Activated CD4-positive, alpha-beta memory T cell treated with anti-CD3 and anti-CD28 coated beads for 36 hours (primary cell): ENCODE measurements at regions not wholly inside any gene's neighbourhood (a gene's known extent, or its start where the extent isn't known, plus 50 kb on each side); places are given as distances from the start of the nearest gene placed in this dataset.
"Not testable (repeated sequence)": the region's sequence is repeated elsewhere in the genome, so short reads cannot be mapped to it uniquely, and the experiment has no call there.

Experiments
- CTCF ChIA-PET: fragments of 350-600 bp; sonication (Branson Sonifier 250); formaldehyde crosslinking; loops from one replicate; lab custom pipeline; 2021; ENCODE audit warnings: antibody characterized with exemption, inconsistent platforms; lab: Charles Lee
- POLR2A ChIA-PET: fragments of 350-600 bp; sonication (Branson Sonifier 250); formaldehyde crosslinking; loops from one replicate; lab custom pipeline; 2021; ENCODE audit warnings: antibody characterized with exemption; lab: Charles Lee
- DNase-seq: peaks from one replicate; pipeline ENCODE4 v3.0.0-alpha.2; 2020
- H3K27ac Mint-ChIP-seq: one replicate; pipeline ENCODE4 v1.8.0; 2021; ENCODE audit warnings: mixed read lengths
- H3K27me3 Mint-ChIP-seq: one replicate; pipeline ENCODE4 v1.8.0; 2021; ENCODE audit warnings: mixed read lengths
- H3K36me3 Mint-ChIP-seq: one replicate; pipeline ENCODE4 v1.8.0; 2021; ENCODE audit warnings: mixed read lengths
- H3K4me1 Mint-ChIP-seq: one replicate; pipeline ENCODE4 v1.8.0; 2021; ENCODE audit warnings: low read depth, mixed read lengths
- H3K4me3 Mint-ChIP-seq: one replicate; pipeline ENCODE4 v1.8.0; 2021; ENCODE audit warnings: mild to moderate bottlenecking, mixed read lengths
- H3K9me3 Mint-ChIP-seq: one replicate; pipeline ENCODE4 v1.8.0; 2021; ENCODE audit warnings: mixed read lengths
- intact Hi-C: fragments of 100-400 bp; cut with micrococcal nuclease; formaldehyde crosslinking; loops from one replicate; pipeline ENCODE4 v1.15.1; 2023

DNA sequence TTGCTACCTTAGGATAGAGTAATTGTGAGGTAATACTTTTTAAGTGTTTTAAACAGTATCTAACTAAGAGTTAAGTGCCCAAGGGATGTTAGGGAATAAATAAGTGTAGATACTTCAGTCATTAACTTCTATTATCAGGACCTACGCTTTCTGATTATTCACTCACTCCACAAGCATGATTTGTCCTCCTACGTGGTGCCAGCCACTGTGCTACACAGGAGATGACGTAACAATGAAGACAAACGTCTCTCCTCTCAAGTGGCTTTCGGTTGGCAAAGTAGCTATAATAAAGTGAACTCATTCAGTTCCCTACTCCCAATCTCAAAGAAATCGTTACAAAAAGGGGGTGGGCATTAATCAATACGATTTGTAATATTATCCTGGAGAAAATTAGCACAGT lies 100.9 kb upstream of the SETBP1 start:
- Mint-ChIP-seq H3K4me1 (no peaks in the 10 kb centered on the region), H3K27ac (no peak overlapping the region), H3K9me3 (no peaks in the 10 kb centered on the region), H3K36me3 (no peaks in the 10 kb centered on the region), H3K4me3 (no peak overlapping the region), H3K27me3 (peaks cover 7% of the 10 kb centered on the region)
- DNase-seq = no peak
- POLR2A ChIA-PET = no interaction called here
- intact Hi-C loops = loop anchor here (2.0 kb wide), 1 partner anchor 633 kb away; no protein-coding TSS in a partner anchor
- CTCF ChIA-PET = interaction anchor here (0.6 to 2.3 kb wide), 6 partner anchors 10 to 633 kb away, joined by 3 to 7 read pairs (median 4); no protein-coding TSS in a partner anchor

DNA sequence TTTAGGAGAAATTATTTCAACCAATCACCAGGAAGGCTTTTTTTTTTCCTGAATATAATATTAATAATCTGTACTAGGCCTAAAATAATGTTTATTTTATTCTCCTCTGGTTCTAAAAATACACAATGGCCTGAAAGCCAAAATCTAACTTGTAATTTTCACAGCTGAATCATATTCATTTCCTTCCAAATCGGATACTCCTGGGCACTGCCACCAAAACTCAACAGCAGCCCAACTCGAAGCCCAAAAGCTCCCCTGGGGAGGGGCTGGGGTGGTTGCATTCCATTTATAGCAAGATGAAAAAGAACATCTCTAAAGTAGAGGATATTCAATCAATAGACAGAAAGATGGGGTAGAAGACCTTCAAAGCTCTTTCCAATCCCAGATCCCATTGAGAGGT lies 100.5 kb upstream of the SETBP1 start:
- Mint-ChIP-seq H3K27me3 (peaks cover 7% of the 10 kb centered on the region), H3K4me1 (no peaks in the 10 kb centered on the region), H3K9me3 (no peaks in the 10 kb centered on the region), H3K27ac (no peak overlapping the region), H3K36me3 (no peaks in the 10 kb centered on the region), H3K4me3 (no peak overlapping the region)
- intact Hi-C loops = no loop called here
- CTCF ChIA-PET = interaction anchor here (0.9 to 1.9 kb wide), 3 partner anchors 10 to 99 kb away, joined by 3 to 5 read pairs (median 3); no protein-coding TSS in a partner anchor
- DNase-seq = no peak
- POLR2A ChIA-PET = no interaction called here

DNA sequence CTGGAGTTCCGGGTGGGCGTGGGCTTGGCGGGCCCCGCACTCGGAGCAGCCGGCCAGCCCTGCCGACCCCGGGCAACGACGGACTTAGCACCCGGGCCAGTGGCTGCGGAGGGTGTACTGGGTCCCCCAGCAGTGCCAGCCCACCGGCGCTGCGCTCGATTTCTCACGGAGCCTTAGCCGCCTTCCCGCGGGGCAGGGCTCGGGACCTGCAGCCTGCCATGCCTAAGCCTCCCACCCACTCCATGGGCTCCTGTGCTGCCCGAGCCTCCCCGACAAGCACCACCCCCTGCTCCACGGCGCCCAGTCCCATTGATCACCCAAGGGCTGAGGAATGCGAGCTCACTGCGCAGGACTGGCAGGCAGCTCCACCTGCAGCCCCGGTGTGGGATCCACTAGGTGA lies 99.9 kb upstream of the SETBP1 start:
- CTCF ChIA-PET = interaction anchor here (0.9 kb wide), 1 partner anchor 11 kb away, joined by 3 read pairs; no protein-coding TSS in a partner anchor
- POLR2A ChIA-PET, H3K4me3 Mint-ChIP-seq, H3K27me3 Mint-ChIP-seq, intact Hi-C loops, H3K9me3 Mint-ChIP-seq, H3K36me3 Mint-ChIP-seq, H3K27ac Mint-ChIP-seq, H3K4me1 Mint-ChIP-seq, DNase-seq: not testable (repeated sequence)

DNA sequence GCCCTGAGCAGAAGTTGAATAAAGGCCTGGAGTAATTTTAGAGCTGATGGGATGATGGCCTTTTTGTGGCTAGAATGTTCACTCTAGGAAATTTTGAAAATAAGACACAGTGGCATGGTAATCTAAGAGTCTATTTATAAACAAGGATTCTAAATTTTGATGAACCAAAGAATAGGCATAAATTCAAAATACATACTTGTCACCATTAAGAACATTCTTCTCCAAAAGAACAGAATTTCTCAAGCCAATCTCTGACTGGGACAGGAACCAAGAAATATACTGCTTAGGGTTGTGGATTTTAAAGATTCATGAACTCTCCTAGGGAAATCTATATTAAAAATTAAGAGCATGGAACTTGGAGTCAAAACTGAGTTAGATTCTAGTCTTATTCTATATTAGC lies 98.2 kb upstream of the SETBP1 start:
- Mint-ChIP-seq H3K27me3 (peaks cover 9% of the 10 kb centered on the region), H3K36me3 (no peaks in the 10 kb centered on the region), H3K4me3 (no peak overlapping the region), H3K27ac (no peak overlapping the region), H3K9me3 (no peaks in the 10 kb centered on the region), H3K4me1 (no peaks in the 10 kb centered on the region)
- intact Hi-C loops = no loop called here
- DNase-seq = no peak
- ChIA-PET POLR2A (no interaction called here), CTCF (interaction anchor here (0.6 kb wide), 1 partner anchor 131 kb away, joined by 3 read pairs; no protein-coding TSS in a partner anchor)

DNA sequence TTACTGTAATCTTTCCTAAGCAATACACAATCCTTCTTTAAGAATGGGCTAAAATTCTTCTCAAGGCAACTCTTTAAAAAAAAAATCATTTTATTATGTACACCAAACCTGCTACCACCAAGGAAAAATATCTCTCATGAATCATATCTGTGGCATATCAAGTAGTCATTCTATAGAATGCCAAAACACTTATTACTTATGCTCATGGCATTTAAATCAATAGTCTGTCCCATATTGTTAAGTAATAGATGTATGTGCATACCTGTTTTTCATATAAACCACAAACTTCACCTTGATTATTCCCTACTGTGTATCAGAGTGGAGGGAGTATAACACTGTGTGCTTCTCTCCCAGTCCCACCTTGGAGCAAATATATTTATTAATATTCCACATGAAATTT lies 95.8 kb upstream of the SETBP1 start:
- Mint-ChIP-seq H3K36me3 (no peaks in the 10 kb centered on the region), H3K27ac (no peak overlapping the region), H3K4me3 (no peak overlapping the region), H3K4me1 (no peaks in the 10 kb centered on the region), H3K27me3 (peaks cover 12% of the 10 kb centered on the region), H3K9me3 (no peaks in the 10 kb centered on the region)
- POLR2A ChIA-PET = no interaction called here
- no peak for DNase-seq
- intact Hi-C loops = no loop called here
- CTCF ChIA-PET = no interaction called here

DNA sequence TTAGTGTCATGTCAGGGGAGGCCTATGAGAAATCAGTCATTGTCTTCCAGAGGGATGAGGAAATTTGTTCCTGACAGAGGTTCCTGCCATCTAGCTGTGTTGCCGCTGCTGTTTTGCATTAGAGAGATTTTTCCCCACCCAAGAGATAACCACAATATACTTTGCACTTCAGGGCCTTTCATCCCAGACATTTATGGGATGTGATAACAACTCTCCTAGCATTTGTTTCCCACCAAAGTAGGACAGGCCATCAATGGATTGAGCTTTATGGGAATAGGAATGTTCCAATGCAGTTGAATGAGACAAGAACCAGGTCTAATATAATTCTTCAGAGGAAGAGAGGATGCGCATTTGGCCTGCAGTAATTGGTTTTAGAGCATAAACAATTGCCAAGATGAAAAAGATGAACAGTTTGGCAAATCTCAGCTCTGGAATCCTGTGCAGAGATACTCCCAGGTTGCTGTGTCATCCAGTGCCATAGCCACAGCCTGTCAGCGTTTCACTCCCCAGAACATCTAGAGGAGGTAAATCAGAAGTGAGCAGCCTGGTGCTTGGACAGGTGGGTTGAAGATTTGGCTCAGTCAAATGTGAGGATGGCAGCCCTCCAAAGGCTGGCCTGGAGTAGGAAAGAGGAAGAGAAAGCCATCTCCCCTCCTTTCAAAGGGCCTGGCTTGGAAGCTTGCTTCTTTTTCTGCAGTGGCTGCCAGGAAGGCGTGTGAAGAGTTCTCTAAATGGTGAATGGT lies 93.7 kb upstream of the SETBP1 start:
- H3K36me3 Mint-ChIP-seq = no peaks in the 10 kb centered on the region
- POLR2A ChIA-PET = no interaction called here
- CTCF ChIA-PET = interaction anchor here (1.4 kb wide), 1 partner anchor 626 kb away, joined by 6 read pairs; no protein-coding TSS in a partner anchor
- no peak for DNase-seq
- no peak overlapping the region for H3K27ac Mint-ChIP-seq
- intact Hi-C loops = no loop called here
- no peak overlapping the region for H3K4me3 Mint-ChIP-seq
- no peaks in the 10 kb centered on the region for H3K4me1 Mint-ChIP-seq
- H3K27me3 Mint-ChIP-seq = peaks cover 11% of the 10 kb centered on the region
- no peaks in the 10 kb centered on the region for H3K9me3 Mint-ChIP-seq

DNA sequence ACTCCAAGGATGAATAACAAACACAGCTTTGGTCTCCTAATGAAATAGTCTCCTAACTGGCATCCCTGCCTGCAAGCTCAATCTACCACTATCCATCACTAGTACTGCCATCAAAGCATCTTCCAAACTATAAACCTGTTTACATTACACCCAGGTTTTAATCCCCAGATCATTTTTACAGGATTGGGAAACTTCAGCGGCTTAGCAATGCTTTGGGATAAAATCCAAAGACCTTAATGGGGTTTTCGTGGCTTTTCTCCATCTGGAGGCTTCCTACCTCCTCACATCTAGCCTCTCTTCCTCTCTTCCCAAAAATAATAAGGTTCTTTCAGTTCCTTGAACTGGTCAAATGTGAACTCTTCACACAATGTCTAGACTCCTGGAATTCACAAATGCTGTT lies 92.2 kb upstream of the SETBP1 start:
- no peak for DNase-seq
- CTCF ChIA-PET = interaction anchor here (1.7 kb wide), 1 partner anchor 10 kb away, joined by 3 read pairs; no protein-coding TSS in a partner anchor
- H3K4me3 Mint-ChIP-seq = no peak overlapping the region
- POLR2A ChIA-PET = no interaction called here
- H3K9me3 Mint-ChIP-seq = no peaks in the 10 kb centered on the region
- intact Hi-C loops = no loop called here
- no peaks in the 10 kb centered on the region for H3K36me3 Mint-ChIP-seq
- H3K27ac Mint-ChIP-seq = no peak overlapping the region
- peaks cover 12% of the 10 kb centered on the region for H3K27me3 Mint-ChIP-seq
- no peaks in the 10 kb centered on the region for H3K4me1 Mint-ChIP-seq

DNA sequence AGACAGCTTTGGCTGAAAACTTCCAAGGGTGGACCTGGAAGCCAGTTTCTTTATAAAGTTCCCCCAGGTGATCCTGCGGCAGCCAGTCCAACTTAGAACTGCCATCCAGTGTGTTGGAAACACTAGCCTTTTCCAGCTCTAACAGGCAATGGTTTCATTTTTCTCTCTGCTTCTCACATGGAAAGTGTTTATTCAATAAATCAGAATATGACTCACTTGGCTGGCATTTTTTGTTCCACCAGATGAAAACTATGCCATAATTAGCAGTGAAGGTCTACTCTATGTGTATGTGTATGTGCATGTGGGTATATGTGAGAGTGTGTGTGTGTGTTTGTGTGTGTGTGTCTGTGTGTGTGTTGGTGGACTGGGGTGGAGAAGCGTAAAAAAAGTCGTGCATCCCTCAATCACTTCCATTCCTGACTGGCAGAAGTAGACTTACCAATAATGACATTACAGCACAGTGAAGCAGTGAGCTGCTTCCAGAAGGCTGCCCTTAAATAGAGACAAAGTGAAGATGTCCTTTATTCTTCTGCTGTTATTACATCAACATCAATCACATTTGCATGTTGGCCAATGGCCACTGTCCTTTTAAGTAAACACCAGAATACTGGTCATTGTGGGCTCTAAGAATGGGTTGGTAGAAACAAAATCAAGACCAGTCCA lies 90.9 kb upstream of the SETBP1 start:
- H3K9me3 Mint-ChIP-seq = no peaks in the 10 kb centered on the region
- intact Hi-C loops = no loop called here
- H3K4me1 Mint-ChIP-seq = no peaks in the 10 kb centered on the region
- H3K27me3 Mint-ChIP-seq = peaks cover 12% of the 10 kb centered on the region
- H3K36me3 Mint-ChIP-seq = no peaks in the 10 kb centered on the region
- no peak overlapping the region for H3K4me3 Mint-ChIP-seq
- ChIA-PET POLR2A (no interaction called here), CTCF (interaction anchor here (0.6 to 1.7 kb wide), 2 partner anchors 8 to 11 kb away, joined by 3 read pairs; no protein-coding TSS in a partner anchor)
- no peak overlapping the region for H3K27ac Mint-ChIP-seq
- DNase-seq = no peak

DNA sequence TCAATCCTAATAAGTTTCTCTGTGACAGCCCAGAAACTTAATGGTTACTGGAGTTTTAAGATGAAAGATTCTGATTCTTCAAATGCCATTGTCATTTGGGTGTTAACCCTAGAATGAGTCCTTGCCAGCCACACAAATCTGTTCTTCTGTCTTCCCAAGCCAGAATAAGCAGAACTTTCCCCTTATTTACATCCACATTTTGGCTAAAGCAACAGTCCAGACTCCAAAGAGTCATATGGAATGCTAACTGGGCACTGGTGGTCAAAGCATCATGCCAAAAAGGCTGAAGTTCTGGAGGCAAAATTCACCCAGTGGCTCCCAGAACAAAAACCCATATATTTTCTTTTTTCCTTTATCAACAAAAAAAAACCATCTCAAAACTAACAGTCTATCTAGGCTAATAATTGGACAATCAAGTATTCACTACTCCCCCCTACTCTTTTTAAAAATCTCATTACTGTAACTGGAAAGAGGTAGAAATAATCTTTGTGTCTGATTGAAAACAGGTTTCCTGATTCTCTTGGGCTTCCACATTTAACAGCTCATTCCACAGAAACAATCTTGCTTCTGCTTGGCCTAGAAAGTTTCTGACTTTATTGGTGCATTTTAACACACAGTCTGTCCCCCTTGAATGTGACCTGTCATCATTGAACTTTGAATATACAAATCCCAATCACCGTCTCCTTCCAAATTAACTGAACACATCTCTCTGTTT lies 89.6 kb upstream of the SETBP1 start:
- CTCF ChIA-PET = no interaction called here
- no peaks in the 10 kb centered on the region for H3K36me3 Mint-ChIP-seq
- no peak overlapping the region for H3K4me3 Mint-ChIP-seq
- intact Hi-C loops = no loop called here
- POLR2A ChIA-PET = no interaction called here
- no peak overlapping the region for H3K27ac Mint-ChIP-seq
- DNase-seq = no peak
- H3K4me1 Mint-ChIP-seq = no peaks in the 10 kb centered on the region
- no peaks in the 10 kb centered on the region for H3K9me3 Mint-ChIP-seq
- peaks cover 16% of the 10 kb centered on the region for H3K27me3 Mint-ChIP-seq

DNA sequence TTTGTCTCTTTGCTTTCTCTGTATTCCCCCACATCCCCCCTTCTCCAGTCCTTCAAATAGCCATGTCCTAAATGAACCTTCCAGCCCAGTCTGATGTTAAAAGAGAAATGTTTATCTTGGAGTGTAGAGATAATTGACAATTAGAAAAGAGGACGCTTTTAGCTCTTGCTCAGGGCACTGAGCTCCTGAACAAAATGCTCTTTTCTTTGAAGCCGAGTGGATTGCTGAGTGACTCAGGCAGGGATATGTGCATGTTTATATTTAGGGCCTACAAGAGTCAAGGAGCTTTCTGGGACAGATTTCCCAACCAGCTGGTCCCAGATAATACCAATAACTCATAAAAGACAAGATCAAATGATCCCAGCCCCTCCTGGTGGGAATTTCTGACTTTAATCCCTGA lies 88.0 kb upstream of the SETBP1 start:
- no peak for DNase-seq
- Mint-ChIP-seq H3K36me3 (no peaks in the 10 kb centered on the region), H3K27me3 (peaks cover 21% of the 10 kb centered on the region), H3K9me3 (no peaks in the 10 kb centered on the region), H3K4me3 (no peak overlapping the region), H3K27ac (no peak overlapping the region), H3K4me1 (peaks cover 5% of the 10 kb centered on the region)
- intact Hi-C loops = no loop called here
- CTCF ChIA-PET = no interaction called here
- POLR2A ChIA-PET = no interaction called here

DNA sequence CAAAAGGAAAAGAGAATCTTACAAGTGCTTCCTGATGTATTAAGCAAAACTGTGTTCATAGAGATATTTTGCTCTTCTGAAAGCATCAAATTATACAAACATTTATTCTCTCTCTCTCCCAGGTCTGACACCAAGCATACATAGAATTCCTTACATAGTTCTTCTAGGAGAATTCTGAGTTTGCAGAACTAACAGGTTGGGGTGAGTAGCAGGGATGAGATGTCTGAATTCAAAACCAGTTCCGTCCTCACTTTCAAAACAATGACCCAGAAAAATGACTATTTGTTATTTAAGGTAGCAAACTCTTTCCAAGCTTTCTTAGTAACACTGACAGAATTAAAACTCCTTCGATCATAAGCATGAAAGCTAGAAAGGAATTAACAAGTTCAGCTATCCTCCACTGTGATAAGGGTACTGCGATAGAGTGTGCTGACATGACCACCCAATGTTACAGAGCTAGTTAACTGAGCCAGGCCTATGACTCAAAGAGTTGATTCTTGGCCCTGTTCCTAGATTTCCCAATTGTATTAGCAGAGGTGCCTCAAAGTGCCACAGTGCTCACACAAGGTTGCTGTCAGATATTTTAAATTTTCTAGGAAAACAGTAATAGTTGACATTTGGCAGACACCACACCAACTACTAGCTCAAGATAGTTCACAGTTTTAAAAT lies 85.8 kb upstream of the SETBP1 start:
- H3K4me1 Mint-ChIP-seq = peaks cover 5% of the 10 kb centered on the region
- no peak overlapping the region for H3K4me3 Mint-ChIP-seq
- peaks cover 19% of the 10 kb centered on the region for H3K27me3 Mint-ChIP-seq
- H3K36me3 Mint-ChIP-seq = no peaks in the 10 kb centered on the region
- intact Hi-C loops = no loop called here
- POLR2A ChIA-PET = interaction anchor here (0.6 kb wide), 1 partner anchor 652 kb away, joined by 3 read pairs; no protein-coding TSS in a partner anchor
- H3K9me3 Mint-ChIP-seq = no peaks in the 10 kb centered on the region
- no peak overlapping the region for H3K27ac Mint-ChIP-seq
- DNase-seq = no peak
- CTCF ChIA-PET = no interaction called here

DNA sequence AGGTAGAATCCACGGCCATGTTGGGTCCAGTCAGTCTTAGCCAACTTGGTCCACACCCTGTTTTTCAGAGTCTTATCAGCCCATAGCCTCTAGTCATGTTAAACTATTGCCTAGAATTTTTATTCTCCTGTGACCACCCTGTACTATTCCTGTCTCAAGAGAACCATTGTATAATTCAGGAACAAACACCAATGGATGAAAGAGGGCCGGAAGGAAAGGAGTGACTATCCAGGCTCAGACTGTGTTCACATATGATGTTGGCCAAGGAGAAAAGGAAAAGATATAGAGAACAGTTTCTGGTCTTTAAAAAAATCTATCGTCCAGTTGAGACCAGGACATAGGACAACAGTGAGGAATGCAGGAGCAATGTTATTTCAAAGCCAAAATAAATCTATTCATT lies 82.9 kb upstream of the SETBP1 start:
- H3K4me1 Mint-ChIP-seq = peaks cover 5% of the 10 kb centered on the region
- no peak for DNase-seq
- ChIA-PET CTCF (no interaction called here), POLR2A (no interaction called here)
- H3K36me3 Mint-ChIP-seq = no peaks in the 10 kb centered on the region
- no peaks in the 10 kb centered on the region for H3K9me3 Mint-ChIP-seq
- no peak overlapping the region for H3K4me3 Mint-ChIP-seq
- peaks cover 21% of the 10 kb centered on the region for H3K27me3 Mint-ChIP-seq
- H3K27ac Mint-ChIP-seq = no peak overlapping the region
- intact Hi-C loops = no loop called here
